Liver (tissue), 3 donors: ENCODE measurements at regions not wholly inside any gene's neighbourhood (a gene's known extent, or its start where the extent isn't known, plus 50 kb on each side); places are given as distances from the start of the nearest gene placed in this dataset.

Experiments used
- GABPA ChIP-seq, 2 donors: IDR thresholded peaks in 1 of 2; conservative IDR thresholded peaks in 1 of 2; 2 replicates each; pipeline ENCODE4 v1.6.1; 2016; ENCODE audit warnings: antibody characterized with exemption in 2 of 2, mild to moderate bottlenecking in 1 of 2, moderate library complexity in 1 of 2
- JUND ChIP-seq, 2 donors: IDR thresholded peaks; 2 replicates each; pipeline ENCODE4 v1.6.1; 2016; ENCODE audit warnings: antibody characterized with exemption in 2 of 2
- NR2F2 ChIP-seq: IDR thresholded peaks from 2 replicates; pipeline ENCODE4 v1.6.1; 2016; ENCODE audit warnings: antibody characterized with exemption
- REST ChIP-seq: IDR thresholded peaks from 2 replicates; pipeline ENCODE4 v1.6.1; 2016; ENCODE audit warnings: antibody characterized with exemption, mild to moderate bottlenecking
- SP1 ChIP-seq: IDR thresholded peaks from 2 replicates; pipeline ENCODE4 v1.6.1; 2018; ENCODE audit warnings: antibody characterized with exemption, mild to moderate bottlenecking
- TAF1 ChIP-seq: conservative IDR thresholded peaks from 2 replicates; pipeline ENCODE4 v1.6.1; 2016; ENCODE audit warnings: antibody characterized with exemption, mild to moderate bottlenecking
- TF ChIP-seq, protein P1 (sequence below): fragments of 150-350 bp; IDR thresholded peaks from 2 replicates; pipeline ENCODE4 v1.5.1; 2017; ENCODE audit warnings: improper control_type of control experiment, low read depth, low read length; ENCODE audit not compliant: missing input control
- TF ChIP-seq, protein P2 (sequence below): IDR thresholded peaks from 2 replicates; pipeline ENCODE4 v1.6.1; 2016; ENCODE audit warnings: antibody characterized with exemption
- TF ChIP-seq, protein P3 (sequence below): IDR thresholded peaks from 2 replicates; pipeline ENCODE4 v1.6.1; 2016; ENCODE audit warnings: antibody characterized with exemption
- TF ChIP-seq, protein P4 (sequence below): IDR thresholded peaks from 2 replicates; pipeline ENCODE4 v1.6.1; 2016; ENCODE audit warnings: antibody characterized with exemption
- donor health status: healthy.
- donor health status: healthy.

GRCh38 chr5:30747412-30747811, 446.1 kb upstream of the CDH6 start:
- TF ChIP-seq, protein P1, sequence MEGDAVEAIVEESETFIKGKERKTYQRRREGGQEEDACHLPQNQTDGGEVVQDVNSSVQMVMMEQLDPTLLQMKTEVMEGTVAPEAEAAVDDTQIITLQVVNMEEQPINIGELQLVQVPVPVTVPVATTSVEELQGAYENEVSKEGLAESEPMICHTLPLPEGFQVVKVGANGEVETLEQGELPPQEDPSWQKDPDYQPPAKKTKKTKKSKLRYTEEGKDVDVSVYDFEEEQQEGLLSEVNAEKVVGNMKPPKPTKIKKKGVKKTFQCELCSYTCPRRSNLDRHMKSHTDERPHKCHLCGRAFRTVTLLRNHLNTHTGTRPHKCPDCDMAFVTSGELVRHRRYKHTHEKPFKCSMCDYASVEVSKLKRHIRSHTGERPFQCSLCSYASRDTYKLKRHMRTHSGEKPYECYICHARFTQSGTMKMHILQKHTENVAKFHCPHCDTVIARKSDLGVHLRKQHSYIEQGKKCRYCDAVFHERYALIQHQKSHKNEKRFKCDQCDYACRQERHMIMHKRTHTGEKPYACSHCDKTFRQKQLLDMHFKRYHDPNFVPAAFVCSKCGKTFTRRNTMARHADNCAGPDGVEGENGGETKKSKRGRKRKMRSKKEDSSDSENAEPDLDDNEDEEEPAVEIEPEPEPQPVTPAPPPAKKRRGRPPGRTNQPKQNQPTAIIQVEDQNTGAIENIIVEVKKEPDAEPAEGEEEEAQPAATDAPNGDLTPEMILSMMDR = no peak
- TF ChIP-seq REST = no peak
- no peak for TF ChIP-seq SP1
- TF ChIP-seq NR2F2 = no peak
- TF ChIP-seq TAF1 = no peak
- TF ChIP-seq GABPA (IDR thresholded peaks at IDR 0.05 in 1 of 2, conservative IDR thresholded peaks at IDR 0.05 in 1 of 2) = no peak
- TF ChIP-seq, protein P2, sequence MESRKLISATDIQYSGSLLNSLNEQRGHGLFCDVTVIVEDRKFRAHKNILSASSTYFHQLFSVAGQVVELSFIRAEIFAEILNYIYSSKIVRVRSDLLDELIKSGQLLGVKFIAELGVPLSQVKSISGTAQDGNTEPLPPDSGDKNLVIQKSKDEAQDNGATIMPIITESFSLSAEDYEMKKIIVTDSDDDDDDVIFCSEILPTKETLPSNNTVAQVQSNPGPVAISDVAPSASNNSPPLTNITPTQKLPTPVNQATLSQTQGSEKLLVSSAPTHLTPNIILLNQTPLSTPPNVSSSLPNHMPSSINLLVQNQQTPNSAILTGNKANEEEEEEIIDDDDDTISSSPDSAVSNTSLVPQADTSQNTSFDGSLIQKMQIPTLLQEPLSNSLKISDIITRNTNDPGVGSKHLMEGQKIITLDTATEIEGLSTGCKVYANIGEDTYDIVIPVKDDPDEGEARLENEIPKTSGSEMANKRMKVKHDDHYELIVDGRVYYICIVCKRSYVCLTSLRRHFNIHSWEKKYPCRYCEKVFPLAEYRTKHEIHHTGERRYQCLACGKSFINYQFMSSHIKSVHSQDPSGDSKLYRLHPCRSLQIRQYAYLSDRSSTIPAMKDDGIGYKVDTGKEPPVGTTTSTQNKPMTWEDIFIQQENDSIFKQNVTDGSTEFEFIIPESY = no peak
- TF ChIP-seq, protein P3, sequence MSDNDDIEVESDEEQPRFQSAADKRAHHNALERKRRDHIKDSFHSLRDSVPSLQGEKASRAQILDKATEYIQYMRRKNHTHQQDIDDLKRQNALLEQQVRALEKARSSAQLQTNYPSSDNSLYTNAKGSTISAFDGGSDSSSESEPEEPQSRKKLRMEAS = no peak
- TF ChIP-seq JUND (IDR thresholded peaks at IDR 0.05) = no peak
- TF ChIP-seq, protein P4, sequence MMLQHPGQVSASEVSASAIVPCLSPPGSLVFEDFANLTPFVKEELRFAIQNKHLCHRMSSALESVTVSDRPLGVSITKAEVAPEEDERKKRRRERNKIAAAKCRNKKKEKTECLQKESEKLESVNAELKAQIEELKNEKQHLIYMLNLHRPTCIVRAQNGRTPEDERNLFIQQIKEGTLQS = no peak
